BE2C (cell line): ENCODE measurements at regions not wholly inside any gene's neighbourhood (a gene's known extent, or its start where the extent isn't known, plus 50 kb on each side); places are given as distances from the start of the nearest gene placed in this dataset.

Experiments
- DNase-seq: peaks from one replicate; pipeline ENCODE4 v3.0.0-alpha.2; 2020
- H3K27me3 ChIP-seq: fragments of 250-450 bp; sonication (Bioruptor Pico); 2 replicates; pipeline ENCODE4 v1.5.1; 2020; ENCODE audit warnings: mild to moderate bottlenecking
- H3K36me3 ChIP-seq: fragments of 250-450 bp; sonication (Bioruptor Pico); 2 replicates; pipeline ENCODE4 v1.5.1; 2020; ENCODE audit warnings: mild to moderate bottlenecking
- H3K4me1 ChIP-seq: fragments of 250-450 bp; sonication (Bioruptor Pico); 2 replicates; pipeline ENCODE4 v1.5.1; 2020
- H3K4me3 ChIP-seq: 2 replicates; pipeline ENCODE4 v1.5.1; 2011; ENCODE audit warnings: low read depth, low read length
- H3K9me3 ChIP-seq: fragments of 250-450 bp; sonication (Bioruptor Pico); 2 replicates; pipeline ENCODE4 v1.5.1; 2020
- TF ChIP-seq, protein P1 (sequence below): IDR thresholded peaks from 2 replicates; pipeline ENCODE4 v1.5.1; 2012; ENCODE audit warnings: mild to moderate bottlenecking, low read depth, low read length

DNA sequence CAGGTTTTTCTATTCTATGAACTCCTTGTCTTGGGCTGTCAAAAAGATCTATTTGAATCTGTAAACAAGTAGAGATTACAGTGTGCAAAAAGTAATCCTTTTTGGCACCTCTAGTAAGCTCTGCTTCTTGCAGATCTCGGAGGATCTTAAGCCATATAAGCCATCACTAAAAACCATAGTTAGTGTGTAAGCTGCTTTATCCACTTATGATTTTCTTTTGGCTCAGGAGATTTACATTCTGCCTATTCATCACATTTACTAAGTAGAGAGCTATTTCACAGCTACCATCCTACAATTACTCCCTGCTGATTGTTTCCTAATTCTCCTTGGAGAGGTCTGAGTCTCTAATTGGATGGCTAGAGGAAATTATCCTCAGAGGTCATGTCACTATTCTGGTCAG is 385.7 kb downstream of the AASDHPPT start:
- Histone ChIP-seq H3K4me1 (no peaks in the 10 kb centered on the region), H3K27me3 (no peaks in the 10 kb centered on the region), H3K9me3 (no peaks in the 10 kb centered on the region), H3K36me3 (no peaks in the 10 kb centered on the region), H3K4me3 (no peak overlapping the region)
- TF ChIP-seq, protein P1, sequence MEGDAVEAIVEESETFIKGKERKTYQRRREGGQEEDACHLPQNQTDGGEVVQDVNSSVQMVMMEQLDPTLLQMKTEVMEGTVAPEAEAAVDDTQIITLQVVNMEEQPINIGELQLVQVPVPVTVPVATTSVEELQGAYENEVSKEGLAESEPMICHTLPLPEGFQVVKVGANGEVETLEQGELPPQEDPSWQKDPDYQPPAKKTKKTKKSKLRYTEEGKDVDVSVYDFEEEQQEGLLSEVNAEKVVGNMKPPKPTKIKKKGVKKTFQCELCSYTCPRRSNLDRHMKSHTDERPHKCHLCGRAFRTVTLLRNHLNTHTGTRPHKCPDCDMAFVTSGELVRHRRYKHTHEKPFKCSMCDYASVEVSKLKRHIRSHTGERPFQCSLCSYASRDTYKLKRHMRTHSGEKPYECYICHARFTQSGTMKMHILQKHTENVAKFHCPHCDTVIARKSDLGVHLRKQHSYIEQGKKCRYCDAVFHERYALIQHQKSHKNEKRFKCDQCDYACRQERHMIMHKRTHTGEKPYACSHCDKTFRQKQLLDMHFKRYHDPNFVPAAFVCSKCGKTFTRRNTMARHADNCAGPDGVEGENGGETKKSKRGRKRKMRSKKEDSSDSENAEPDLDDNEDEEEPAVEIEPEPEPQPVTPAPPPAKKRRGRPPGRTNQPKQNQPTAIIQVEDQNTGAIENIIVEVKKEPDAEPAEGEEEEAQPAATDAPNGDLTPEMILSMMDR, result no peak
- DNase-seq, result no peak

DNA sequence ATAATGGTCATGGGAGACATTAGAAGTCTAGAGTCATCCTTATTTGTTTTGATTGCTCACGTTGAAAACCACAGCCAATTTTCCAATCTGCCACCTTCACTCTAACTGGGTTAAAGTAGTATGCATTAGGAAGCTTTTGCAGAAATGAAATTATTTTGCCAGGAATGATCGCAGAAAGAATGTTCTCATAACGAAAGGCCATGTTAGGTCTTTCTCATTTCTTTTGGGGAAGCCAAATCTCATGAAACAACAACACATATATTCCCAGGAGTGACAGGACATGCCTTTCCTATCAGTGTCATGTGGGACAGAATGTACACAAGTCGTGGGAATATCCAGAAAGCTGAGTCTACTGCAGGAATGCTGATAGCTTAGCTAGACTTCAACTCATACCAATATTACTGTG is 386.3 kb downstream of the AASDHPPT start:
- no peaks in the 10 kb centered on the region for H3K27me3 ChIP-seq
- no peaks in the 10 kb centered on the region for H3K9me3 ChIP-seq
- no peak overlapping the region for H3K4me3 ChIP-seq
- no peaks in the 10 kb centered on the region for H3K36me3 ChIP-seq
- TF ChIP-seq, protein P1, result no peak
- no peaks in the 10 kb centered on the region for H3K4me1 ChIP-seq
- no peak for DNase-seq

DNA sequence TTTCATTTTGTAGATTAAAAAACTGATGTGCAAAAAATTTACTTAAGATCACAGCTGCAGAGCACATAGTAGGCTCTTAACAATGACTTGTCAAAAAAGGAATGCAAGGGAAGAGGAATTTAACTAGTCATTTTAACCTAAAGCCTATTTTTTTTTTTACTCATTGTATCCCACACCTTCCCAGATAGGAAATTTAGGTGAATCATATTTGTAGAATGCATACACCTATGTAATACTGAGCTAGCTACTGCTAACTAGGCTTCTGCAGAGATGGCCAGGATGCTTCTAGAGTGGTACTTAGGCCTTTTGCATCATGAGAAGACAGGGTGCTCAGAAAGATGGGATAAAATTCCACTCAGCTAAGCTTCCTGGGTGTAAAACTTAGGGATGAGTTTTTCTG is 387.3 kb downstream of the AASDHPPT start:
- Histone ChIP-seq H3K4me3 (no peak overlapping the region), H3K4me1 (no peaks in the 10 kb centered on the region), H3K36me3 (no peaks in the 10 kb centered on the region), H3K9me3 (no peaks in the 10 kb centered on the region), H3K27me3 (no peaks in the 10 kb centered on the region)
- DNase-seq, result no peak
- TF ChIP-seq, protein P1, result no peak

DNA sequence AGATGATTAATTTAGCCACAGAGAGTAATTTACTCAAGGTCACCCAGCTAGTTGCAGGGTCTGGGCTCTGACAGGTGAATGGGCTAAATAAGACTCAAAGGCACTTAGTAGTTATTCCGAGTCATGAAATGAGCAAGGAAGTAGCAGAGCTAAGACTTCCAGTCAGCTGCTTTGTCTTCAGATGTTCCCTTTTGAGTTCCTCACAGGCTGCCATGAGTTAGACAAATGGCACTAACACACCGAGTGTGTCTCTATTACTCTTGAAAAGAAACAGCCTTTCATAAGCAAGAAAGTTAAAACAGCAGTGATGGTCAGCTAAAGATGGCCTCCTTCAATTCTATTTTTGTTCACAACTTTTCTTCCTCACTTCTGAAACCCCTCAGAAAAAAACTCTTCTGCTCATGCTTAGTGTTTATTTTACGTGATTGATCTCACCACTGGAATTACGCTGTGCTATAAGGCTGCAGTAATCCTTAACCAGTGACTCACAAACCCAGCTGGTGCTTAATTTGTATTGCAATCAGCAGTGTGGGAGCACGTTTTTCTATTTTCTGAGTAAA is 389.1 kb downstream of the AASDHPPT start:
- no peak overlapping the region for H3K4me3 ChIP-seq
- H3K27me3 ChIP-seq, result no peaks in the 10 kb centered on the region
- no peak for DNase-seq
- TF ChIP-seq, protein P1, result no peak
- H3K9me3 ChIP-seq, result no peaks in the 10 kb centered on the region
- no peaks in the 10 kb centered on the region for H3K36me3 ChIP-seq
- no peaks in the 10 kb centered on the region for H3K4me1 ChIP-seq

DNA sequence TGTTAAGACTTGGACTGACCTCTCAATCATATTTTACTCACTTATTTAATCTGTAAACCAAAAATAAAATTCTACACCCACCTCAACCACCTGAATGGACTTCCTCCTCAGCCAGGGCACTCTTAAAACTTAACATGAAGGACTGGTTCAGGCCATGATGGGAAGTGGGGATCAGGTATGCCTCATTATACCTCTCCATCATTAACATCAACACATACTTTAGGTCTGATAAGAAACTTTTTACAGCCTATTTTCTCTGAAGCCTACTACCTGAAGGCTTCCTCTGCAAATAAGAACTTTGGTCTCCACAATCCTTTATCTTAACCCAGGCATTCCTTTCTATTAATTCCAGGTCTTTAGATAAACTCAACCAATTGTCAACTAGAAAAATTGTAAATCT is 390.0 kb downstream of the AASDHPPT start:
- H3K9me3 ChIP-seq, result no peaks in the 10 kb centered on the region
- no peaks in the 10 kb centered on the region for H3K27me3 ChIP-seq
- H3K4me3 ChIP-seq, result no peak overlapping the region
- TF ChIP-seq, protein P1, result no peak
- no peaks in the 10 kb centered on the region for H3K4me1 ChIP-seq
- no peak for DNase-seq
- no peaks in the 10 kb centered on the region for H3K36me3 ChIP-seq

DNA sequence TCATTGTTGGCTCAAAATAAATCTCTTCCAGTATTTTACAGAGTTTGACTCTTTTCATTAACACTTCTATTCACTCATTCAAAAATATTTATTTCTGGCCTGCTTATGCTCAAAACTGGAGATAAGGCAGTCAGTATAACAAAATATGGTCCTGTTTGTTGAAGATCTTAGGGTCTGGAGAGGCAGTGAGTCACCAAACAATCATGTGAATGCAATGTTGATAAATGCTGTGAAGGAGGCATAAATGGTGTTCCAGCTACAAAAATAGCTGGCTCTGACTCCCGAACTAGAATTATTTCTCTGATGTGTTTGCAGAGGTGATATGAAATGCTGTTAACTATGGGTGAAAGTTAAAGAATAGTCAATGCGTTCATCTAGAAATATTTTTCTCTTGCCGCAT is 390.6 kb downstream of the AASDHPPT start:
- no peaks in the 10 kb centered on the region for H3K4me1 ChIP-seq
- H3K36me3 ChIP-seq, result no peaks in the 10 kb centered on the region
- H3K9me3 ChIP-seq, result no peaks in the 10 kb centered on the region
- DNase-seq, result no peak
- no peaks in the 10 kb centered on the region for H3K27me3 ChIP-seq
- TF ChIP-seq, protein P1, result no peak
- H3K4me3 ChIP-seq, result no peak overlapping the region
